BJ (cell line): ENCODE measurements at regions not wholly inside any gene's neighbourhood (a gene's known extent, or its start where the extent isn't known, plus 50 kb on each side); places are given as distances from the start of the nearest gene placed in this dataset.

Experiments used
- CTCF ChIA-PET: fragments of 350-600 bp; formaldehyde crosslinking; extraction: SDS; loops from one replicate; lab custom pipeline; 2021; ENCODE audit warnings: antibody characterized with exemption, inconsistent platforms; lab: Yijun Ruan, JAX
- POLR2A ChIA-PET: fragments of 300-600 bp; sonication (Branson Sonifier 250); formaldehyde crosslinking; extraction: SDS; loops from one replicate; lab custom pipeline; 2021; ENCODE audit warnings: antibody characterized with exemption; lab: Charles Lee
- DNase-seq: peaks from one replicate; pipeline ENCODE4 v3.0.0-alpha.2; 2011; ENCODE audit warnings: low read depth
- H3K27me3 ChIP-seq: 2 replicates; pipeline ENCODE4 v1.6.0; 2011; ENCODE audit warnings: low read length; ENCODE audit not compliant: control insufficient read depth, insufficient read depth
- H3K36me3 ChIP-seq: 2 replicates; pipeline ENCODE4 v1.5.1; 2011; ENCODE audit warnings: low read length; ENCODE audit not compliant: control insufficient read depth, insufficient read depth
- H3K4me3 ChIP-seq: 2 replicates; pipeline ENCODE4 v1.5.1; 2011; ENCODE audit warnings: low read depth, mild to moderate bottlenecking, control low read depth, low read length
- TF ChIP-seq, protein P1 (sequence below): IDR thresholded peaks from 2 replicates; pipeline ENCODE4 v1.5.1; 2011; ENCODE audit warnings: low read depth, mild to moderate bottlenecking, control low read depth, inconsistent platforms, low read length, moderate library complexity; ENCODE audit not compliant: insufficient read depth

DNA sequence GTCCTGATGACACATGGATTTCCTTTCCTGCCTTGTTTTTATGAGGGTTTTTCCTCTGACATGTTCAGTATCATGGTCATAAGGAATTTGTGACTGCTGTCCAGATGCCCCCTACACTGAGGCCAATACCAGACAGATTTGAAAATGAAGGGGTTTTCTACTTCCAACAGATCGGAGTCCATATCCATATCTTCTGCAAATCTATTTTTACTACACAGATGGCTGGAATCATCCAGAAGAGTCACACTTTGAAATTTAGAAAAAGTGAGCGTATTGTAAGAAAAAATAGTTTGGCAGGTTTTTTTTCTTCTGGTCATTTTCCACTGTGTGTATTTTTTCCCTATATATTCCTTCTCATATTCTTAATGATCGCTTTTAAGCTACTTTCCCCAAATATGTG is 197.5 kb upstream of the LRRC3B start:
- DNase-seq = no peak
- no peak overlapping the region for H3K4me3 ChIP-seq
- CTCF ChIA-PET = no interaction called here
- POLR2A ChIA-PET = no interaction called here
- no peaks in the 10 kb centered on the region for H3K27me3 ChIP-seq
- no peaks in the 10 kb centered on the region for H3K36me3 ChIP-seq
- TF ChIP-seq, protein P1, sequence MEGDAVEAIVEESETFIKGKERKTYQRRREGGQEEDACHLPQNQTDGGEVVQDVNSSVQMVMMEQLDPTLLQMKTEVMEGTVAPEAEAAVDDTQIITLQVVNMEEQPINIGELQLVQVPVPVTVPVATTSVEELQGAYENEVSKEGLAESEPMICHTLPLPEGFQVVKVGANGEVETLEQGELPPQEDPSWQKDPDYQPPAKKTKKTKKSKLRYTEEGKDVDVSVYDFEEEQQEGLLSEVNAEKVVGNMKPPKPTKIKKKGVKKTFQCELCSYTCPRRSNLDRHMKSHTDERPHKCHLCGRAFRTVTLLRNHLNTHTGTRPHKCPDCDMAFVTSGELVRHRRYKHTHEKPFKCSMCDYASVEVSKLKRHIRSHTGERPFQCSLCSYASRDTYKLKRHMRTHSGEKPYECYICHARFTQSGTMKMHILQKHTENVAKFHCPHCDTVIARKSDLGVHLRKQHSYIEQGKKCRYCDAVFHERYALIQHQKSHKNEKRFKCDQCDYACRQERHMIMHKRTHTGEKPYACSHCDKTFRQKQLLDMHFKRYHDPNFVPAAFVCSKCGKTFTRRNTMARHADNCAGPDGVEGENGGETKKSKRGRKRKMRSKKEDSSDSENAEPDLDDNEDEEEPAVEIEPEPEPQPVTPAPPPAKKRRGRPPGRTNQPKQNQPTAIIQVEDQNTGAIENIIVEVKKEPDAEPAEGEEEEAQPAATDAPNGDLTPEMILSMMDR = no peak

DNA sequence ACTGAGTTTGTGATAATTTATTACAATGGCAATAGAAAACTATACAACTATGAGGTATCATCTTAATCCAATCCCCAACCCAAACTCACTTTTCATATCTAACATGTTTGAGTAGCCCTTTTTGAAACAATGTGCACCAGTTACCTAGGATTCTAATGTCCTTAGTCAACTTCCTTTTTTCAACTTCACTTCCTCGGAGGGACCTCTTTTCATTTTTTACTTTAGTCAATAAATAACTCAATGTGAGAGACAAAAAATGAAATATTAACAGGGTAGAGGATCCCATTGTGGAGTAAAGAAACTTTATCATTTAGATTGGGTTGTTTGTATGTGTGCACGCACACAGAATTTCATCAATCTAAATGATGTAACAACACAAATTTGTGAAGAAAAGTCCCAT is 193.6 kb upstream of the LRRC3B start:
- Histone ChIP-seq H3K4me3 (no peak overlapping the region), H3K27me3 (no peaks in the 10 kb centered on the region), H3K36me3 (no peaks in the 10 kb centered on the region)
- ChIA-PET CTCF (no interaction called here), POLR2A (no interaction called here)
- no peak for DNase-seq
- TF ChIP-seq, protein P1 = no peak

DNA sequence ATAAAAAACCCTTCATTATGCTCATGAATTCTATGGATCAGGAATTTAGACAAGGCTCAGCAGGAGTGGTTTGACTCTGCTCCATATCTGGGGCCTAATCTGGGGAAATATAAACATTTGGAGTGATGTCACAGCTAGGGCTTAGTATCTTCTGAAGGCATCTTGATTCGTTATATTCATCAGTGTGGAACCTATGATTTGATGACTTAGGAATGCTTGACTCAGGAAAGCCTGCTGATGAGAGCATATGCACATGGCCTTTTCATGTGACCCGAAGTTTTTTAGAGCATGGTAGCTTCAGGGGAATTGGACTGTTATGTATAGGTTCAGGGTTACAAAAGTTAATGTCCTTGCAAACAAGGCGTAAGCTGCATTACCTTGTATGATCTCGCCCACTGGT is 184.9 kb upstream of the LRRC3B start:
- DNase-seq = no peak
- ChIA-PET POLR2A (no interaction called here), CTCF (no interaction called here)
- TF ChIP-seq, protein P1 = no peak
- Histone ChIP-seq H3K36me3 (no peaks in the 10 kb centered on the region), H3K4me3 (no peak overlapping the region), H3K27me3 (no peaks in the 10 kb centered on the region)

DNA sequence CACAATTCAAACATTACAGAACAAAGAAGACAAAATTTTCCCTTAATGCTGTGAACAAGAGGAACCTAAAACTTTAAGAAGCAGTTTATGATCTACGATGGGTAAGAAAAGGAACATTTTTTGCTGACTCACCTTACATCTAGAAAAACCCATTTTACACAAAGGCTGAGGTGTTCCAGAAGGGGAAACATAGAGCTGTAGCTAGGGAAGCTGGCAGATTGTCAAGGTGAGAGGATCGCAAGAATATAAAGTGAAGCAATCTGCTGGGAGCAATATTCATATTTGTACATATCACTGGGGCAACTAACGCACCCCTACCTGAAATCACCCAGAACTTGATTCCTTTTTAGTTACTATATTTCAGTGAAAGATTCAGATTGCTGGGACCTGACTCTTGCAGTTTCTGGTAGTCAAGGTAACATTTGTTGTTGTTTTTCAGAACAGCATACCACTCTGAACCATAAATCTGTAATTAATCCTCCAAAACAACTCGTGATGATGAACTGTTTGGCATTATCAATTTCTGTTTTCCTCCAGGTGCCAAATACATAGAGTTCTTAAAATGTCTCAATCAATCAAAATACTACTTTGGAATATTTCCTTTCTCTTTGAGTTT is 184.1 kb upstream of the LRRC3B start:
- CTCF ChIA-PET = no interaction called here
- POLR2A ChIA-PET = no interaction called here
- no peak overlapping the region for H3K4me3 ChIP-seq
- no peaks in the 10 kb centered on the region for H3K27me3 ChIP-seq
- DNase-seq = no peak
- H3K36me3 ChIP-seq = no peaks in the 10 kb centered on the region
- TF ChIP-seq, protein P1 = no peak

DNA sequence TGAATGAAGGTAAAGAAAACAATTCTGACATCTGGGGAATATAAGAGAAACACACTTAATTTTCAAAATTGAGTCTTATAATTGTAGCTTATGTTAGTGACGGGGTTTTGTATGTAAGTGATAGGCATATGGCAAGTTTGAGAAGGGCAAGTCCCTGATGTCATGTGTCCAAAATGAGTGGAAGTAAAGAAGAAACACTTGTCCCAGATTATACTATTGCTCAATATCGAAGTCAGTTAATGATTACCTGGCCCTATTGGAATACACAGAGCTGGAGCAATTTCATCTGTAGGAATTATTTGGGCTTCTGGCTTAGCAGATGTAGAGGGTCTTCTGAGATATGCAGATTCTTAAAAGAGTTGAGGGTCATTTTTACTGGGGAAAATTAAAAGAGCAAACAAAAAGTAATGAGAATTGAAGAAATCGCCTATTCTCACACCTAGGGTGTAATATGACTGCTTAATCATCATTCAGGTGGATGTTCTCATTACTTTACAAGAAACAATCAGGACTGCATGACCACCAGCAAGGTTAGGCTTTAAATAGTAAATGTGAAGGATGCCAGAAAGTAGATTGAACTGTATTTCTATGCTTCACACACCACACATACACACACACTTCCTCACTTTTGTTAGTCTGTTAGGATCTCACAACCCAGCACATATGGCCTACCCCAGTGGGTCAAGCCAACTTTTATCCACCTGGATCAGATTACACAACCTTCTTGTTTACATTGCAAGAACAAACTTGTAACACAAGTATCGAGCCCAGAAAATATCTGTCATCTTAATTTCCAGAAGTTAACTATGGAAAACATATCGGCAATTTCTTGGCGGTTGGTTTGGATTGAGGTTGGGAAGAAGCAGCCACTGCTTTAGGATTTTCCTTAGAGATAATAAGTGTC is 183.3 kb upstream of the LRRC3B start:
- Histone ChIP-seq H3K36me3 (no peaks in the 10 kb centered on the region), H3K4me3 (no peak overlapping the region), H3K27me3 (no peaks in the 10 kb centered on the region)
- DNase-seq = no peak
- ChIA-PET CTCF (no interaction called here), POLR2A (no interaction called here)
- TF ChIP-seq, protein P1 = no peak
